ENCODE measurements at regions not wholly inside any gene's neighbourhood (a gene's known extent, or its start where the extent isn't known, plus 50 kb on each side); places are given as distances from the start of the nearest gene placed in this dataset.

GRCh38 chr9:119114681-119115080 lies 254.6 kb downstream of the BRINP1 start:
- Histone ChIP-seq H3K36me3 (no peaks in the 10 kb centered on the region), H3K9me3 (replicated peaks) (no peaks in the 10 kb centered on the region), H3K27ac (no peak overlapping the region), H3K27me3 (no peaks in the 10 kb centered on the region), H3K4me1 (no peaks in the 10 kb centered on the region), H3K4me3 (no peak overlapping the region)
- DNase-seq: no peak
